NCI-H774 (cell line): ENCODE measurements at regions not wholly inside any gene's neighbourhood (a gene's known extent, or its start where the extent isn't known, plus 50 kb on each side); places are given as distances from the start of the nearest gene placed in this dataset.

Source experiments
- DNase-seq: peaks from one replicate; lab custom pipeline; 2025; lab: John Stamatoyannopoulos, UW

DNA sequence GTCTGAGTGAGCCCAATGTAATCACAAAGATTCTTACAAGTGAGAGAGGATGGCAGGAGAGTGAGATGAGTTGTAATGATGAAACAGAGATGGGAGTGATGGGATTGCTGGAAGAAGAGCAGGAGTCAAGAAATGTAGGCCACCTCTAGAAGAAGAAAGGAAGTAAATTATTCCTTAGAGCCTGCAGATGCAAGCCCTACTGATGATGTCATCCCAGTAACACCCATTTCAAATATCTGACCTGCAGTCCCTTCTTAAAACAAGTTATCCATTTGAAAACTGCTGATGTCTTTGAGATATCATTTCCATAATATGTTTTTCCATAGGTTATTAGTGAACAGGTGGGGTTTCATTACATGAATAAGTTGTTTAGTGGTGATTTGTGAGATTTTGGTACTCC is 888.0 kb upstream of the SLC39A10 start:
- no peak for DNase-seq

DNA sequence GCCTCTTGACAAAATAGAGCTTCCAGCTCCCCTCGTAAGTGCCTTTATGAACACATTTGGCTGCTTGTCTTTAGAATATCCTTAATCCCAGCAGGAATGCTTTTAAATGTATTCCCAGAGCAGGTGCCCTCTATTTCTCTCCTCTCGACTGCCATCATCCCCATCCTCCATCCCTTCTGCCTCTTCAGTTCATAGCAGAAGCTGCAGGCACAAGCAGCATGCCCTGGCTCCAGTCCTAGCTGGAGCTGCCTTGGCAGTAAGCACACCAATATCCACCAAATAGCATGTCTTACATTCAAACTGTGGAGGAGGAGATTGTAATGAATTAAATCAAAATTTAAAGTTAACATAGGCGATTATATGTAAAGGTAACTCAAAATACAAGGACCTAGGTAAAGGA is 891.3 kb upstream of the SLC39A10 start:
- no peak for DNase-seq

DNA sequence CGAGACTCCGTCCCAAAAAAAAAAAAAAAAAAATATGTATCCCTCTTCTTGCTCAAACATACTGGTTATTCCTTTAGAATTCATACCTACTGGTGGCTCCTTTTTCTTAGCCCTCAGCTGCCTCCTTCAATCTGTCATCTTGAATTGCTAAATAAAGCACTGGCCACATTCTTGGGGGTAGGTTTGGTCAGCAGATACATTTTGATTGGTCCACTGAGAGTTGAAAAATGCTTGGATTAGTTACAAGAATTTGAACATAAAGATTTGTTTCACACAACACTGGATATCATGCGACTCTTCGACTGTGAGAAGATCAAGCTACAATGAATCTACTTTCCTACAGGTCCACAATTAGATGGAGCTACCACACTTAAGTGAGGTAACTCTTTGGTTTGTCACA is 906.1 kb upstream of the SLC39A10 start:
- DNase-seq, result no peak

DNA sequence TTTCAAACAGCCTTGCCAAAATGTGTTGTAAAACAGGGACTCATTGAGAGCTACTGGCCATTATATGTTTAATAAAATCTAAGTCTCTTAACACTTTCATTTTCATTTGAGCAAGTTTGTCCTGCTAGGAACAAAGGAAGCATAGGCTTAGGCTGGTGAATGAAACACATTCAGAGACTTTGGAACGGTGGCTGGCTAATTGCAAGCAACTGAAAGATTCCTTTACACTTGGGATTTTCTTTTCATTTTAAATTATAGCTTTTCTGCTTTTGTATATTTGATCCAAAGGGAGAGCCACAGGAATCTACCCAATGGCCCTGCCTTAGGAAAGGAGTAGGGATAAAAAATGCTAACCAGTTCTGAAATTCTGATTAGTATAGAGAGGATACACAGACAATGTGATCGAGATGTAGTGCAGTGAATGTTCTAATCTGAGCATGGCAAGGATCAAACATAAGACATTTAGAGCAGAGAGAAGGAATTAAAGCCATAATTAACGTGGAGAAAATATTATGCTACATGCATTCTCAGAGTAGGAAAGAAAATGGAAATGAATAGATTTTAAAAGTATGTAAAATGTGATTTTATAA is 911.4 kb upstream of the SLC39A10 start:
- no peak for DNase-seq

DNA sequence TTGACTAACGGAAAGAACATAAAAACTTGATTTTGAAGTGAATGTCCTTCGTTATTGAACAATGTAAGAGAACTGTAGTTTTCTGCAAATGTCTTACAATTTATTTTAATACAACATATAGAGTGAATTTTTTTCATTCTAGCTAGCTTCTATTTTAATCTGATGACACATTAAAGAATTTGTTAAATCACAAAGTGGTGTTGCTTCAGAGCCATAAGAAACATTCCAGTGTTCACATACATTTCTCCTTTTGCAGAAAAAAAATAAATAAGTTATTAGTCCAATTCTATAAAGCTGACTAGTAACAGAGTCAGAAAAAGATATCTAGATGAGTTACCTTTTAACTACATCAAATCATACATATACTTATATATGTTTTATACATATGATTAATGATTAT is 914.3 kb upstream of the SLC39A10 start:
- no peak for DNase-seq

DNA sequence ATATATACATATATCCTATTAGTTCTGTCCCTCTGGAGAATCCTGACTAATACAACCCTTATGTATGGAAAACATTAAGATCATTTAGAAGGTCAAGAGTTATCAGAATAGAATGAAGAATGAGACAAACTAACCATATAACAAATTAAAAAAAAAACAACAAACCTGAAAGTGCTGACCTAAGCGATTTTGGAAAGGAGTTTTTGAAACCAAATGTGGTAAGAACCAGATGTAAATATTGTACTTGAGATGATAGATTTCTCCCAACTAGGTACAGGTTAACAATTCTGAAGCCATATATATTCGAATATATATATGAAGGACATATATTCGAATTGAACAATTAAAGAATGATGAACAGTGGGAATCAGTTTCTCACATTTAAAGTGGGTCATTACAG is 917.8 kb upstream of the SLC39A10 start:
- DNase-seq, result no peak

DNA sequence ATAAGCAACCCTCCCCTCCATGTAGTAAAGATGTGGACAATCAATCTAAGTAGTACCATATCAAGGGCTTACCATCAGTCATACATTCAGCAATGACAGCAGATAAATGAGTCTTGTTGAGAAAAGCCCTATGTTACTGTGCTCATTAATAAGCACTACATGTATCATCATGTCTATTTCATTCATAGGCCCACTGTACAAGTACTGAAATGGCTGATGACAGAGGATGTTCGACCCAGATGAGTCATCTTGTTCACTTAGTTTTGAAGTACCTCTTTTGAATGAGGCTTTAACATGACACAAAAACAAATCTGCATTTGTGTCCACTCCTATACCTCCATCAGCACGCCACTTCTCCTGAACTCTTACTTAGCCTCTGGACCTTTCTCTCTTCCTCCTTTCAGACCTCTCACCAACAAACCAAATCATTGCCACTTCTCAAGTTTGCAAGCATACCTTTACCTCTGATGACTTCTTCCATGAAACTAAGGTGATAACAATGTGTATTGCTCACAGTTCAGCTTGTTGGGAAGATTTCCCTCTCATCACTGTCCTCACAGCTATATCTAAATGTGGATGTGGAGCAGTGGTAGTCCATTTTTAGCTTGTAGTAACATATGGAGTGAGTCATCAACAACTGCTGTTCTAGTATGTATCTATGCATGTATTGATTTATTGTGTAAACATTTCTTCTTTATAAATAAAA is 921.0 kb upstream of the SLC39A10 start:
- DNase-seq, result no peak

DNA sequence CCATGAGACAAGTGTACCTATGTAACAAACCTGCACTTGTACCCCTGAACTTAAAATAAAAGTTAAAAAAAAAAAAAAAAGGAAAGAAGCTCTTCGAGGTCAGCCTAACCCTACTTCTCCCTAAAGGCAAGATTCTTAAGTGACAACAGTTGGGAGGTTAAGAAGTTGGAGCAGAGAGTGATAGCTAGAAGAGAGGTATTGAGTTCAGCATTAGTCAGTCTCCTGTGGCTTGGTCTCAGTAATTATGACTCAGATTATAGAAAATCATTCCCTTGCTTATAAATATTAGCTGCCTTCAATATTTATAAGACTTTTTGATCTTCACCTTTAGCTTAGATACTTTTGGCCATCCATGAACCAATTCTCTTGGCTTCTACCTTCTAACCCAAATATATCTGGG is 926.8 kb upstream of the SLC39A10 start:
- DNase-seq, result no peak

DNA sequence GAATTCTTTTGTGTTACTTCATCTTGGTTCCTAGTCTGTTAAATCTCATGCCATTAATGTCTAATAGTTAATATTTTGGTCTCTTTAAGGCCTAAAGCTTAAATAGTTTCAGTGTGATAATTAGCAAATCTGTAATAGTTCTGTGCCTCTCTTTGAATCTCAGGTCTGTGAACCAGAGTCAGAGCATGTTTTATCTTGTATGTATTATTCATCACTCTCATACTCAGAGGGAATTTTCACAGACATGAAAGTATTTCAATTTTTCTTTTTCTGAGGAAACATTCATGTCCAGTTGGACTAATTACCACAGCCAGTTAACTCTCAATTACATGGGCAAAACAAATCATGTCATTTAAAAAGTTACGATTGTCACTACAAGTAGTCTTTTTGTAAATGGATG is 931.9 kb upstream of the SLC39A10 start:
- DNase-seq, result no peak

DNA sequence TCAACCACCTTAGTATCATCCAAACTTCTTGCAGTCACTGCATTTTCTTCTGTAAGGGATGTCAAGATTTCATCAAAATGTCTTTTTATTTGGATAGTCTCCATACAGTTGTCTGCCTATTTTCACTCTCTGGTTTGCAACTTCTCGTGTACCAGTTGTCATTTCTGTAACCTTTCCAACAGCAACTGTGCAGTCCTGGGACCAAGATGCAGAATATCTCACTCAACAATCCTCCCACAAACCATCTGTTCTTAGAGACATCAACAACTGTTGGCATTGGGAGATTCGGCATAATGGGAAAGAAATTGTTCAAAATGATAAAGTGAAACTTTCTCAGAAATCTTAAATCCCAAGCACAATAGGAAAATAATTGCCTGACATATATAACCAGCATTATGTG is 933.6 kb upstream of the SLC39A10 start:
- DNase-seq, result no peak

DNA sequence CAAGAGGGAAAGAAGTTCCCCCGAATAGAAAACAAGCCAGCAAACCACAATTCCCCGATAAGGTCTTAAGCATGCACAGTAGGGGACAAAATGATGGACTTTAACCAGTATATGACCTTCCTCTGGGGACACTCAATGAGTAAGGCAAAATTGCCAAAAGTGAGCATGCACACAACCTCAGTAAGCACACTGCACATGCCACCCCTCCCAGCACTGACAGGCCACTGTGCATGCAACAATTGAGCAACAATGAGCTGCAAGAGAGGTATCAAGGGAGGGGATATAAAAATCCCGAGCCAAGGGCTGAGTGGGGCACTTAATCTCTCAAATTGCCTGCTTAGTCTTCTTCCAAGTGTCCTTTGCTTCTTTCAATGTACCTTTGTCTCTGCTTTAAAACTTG is 935.8 kb upstream of the SLC39A10 start:
- DNase-seq, result no peak

DNA sequence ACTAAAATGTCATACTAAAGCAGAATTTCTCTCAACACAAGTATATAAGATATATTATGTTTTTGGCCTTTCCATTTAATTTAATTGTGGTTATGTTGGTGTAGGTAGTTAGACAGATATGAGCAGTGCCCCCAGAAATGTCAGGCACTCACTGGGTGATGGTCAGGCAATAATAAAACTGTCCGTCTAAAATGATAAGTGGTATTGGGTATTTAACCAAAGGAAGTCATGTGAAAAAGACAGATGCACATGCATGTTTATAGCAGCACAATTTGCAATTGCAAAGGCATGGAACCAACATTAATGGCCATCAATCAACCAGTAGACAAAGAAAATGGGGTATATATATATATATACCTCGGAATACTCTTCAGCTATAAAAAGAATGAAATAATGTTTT is 936.6 kb upstream of the SLC39A10 start:
- DNase-seq, result no peak

DNA sequence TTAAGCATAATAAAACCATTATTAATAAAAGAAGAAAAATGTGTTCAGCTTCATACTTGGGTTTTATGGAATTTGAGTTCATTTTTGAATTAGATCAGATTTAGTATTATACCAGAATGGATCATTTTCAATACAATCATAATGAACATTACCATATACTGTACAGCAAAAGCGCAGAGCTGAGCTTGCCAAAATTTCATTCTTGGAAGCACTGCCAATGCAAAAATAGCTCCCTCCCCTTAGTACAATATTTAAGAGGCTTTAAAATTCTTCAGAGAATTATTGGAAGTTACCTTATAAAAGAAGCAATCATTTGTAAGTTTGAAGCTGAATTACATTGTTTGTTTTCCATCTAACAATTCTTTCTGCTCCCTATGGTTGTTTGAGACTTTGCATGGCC is 938.1 kb upstream of the SLC39A10 start:
- DNase-seq, result no peak

DNA sequence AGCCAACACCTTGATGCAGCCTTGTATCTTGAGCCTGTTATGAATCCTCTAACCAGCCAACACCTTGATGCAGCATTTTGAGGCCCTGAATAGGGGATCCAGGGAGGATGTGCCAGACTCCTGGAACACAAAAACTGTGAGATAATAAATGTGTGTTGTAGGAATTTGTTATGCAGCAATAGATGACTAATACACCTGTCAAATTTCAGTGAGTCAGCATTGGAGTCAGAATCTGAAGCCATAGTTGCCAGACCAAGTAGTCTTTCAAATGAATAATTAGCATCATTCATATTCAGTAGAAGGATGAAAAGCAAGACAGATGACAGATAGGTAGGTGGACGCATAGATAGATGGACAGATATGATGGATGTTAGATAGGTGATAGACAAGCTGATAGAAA is 942.5 kb upstream of the SLC39A10 start:
- DNase-seq, result no peak

DNA sequence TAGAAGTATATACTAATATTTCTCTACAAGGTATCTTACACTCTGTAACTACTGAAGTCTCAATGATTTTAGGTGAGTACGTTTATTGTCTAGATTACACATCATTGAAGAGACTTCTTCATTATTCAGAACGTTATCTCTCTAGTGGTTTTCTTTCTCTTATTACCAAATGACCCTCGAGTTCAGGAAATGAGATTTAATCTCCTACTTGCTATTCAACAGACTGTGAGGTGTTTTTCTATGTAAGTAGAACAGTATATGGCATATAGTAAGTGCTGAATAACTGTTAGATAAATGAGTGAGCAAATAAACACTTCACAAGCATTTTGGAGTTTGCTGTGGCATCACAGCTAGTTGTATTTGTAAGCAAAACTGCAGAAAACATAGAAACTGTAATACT is 947.2 kb upstream of the SLC39A10 start:
- no peak for DNase-seq

DNA sequence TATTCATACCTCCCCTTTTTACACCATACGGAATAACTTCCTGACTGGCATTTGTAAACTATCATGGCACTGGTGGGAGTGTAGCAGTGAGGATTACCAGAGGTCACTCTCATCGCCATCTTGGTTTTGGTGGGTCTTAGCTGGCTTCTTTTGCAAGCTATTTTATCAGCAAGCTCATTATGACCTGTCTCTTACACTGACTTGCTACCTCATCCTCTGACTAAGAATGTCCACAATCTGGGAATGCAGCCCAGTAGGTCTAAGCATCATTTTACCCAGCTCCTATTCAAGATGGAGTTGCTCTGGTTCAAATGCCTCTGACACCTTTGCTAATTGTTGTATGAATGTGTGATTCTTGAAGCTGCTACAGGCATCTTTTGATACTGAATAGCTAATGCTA is 950.8 kb upstream of the SLC39A10 start:
- no peak for DNase-seq

DNA sequence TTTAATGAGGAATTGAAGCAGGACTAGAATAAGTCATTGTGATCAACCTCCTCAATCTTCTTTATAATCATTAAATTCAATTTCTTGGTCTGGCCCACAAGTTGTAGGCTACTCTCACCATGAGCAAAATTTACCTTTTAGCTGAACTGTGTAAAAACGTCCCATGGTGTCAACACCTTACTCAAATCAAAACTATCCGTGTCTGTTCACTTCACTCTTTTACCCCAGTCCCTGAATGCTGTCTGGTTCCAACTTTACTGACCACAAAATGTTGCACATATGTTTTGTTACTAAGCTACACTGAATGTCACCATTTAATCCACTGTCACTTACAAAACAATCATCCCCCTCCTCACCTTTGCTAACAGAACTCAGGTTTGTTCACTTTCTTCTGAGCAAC is 951.6 kb upstream of the SLC39A10 start:
- no peak for DNase-seq

DNA sequence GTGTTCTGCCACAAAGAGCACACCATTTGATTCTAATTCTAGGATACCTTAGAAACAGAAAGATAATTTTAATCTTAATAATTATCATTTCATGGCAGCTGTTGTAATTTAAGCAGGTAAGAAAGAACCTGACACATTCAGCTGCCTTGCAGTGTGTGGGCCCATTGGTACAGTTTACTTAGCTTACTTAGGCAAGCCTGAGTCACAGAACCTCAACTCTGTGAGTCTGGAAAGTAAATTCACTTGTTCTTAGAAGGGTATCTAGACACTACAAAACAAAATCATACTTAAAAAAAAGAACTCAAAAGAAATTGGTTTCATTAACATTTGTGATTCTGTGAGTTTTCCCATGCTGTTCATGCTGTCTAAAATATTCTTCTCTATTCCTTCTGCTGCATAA is 956.3 kb upstream of the SLC39A10 start:
- DNase-seq, result no peak

DNA sequence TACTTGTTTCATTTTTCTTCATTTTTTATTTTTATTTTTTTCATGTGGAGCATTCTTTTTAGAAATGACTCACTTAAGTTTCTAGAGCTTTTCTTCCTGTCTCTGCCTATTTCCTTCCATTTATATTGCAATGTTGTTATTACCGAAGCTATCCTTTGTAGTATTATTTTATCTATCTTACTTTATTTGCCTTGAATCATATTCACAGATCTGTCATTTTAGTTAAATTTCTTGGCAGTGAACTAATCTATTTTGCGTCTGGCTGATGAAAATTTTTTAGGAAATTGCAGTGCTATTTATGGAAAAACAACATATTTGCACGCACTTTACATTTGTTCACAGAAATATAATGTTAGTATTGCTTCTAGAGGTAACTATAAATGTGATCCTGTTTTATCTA is 956.9 kb upstream of the SLC39A10 start:
- no peak for DNase-seq

DNA sequence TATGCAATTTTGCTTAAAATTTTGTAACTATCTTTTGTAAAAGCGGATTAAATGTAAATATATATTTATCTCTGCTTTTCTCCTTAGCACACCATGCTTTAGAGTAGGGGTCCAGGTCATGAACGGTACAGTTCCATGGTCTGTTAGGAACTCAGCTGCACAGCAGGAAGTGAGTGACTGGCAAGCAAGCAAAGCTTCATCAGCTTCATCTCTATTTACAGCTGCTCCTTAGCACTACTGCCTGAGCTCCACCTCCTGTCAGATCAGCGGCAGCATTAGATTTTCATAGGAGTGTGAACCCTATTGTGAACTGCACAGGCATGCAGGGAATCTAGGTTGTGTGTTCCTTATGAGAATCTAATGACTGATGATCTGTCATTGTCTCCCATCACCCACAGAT is 959.0 kb upstream of the SLC39A10 start:
- no peak for DNase-seq

DNA sequence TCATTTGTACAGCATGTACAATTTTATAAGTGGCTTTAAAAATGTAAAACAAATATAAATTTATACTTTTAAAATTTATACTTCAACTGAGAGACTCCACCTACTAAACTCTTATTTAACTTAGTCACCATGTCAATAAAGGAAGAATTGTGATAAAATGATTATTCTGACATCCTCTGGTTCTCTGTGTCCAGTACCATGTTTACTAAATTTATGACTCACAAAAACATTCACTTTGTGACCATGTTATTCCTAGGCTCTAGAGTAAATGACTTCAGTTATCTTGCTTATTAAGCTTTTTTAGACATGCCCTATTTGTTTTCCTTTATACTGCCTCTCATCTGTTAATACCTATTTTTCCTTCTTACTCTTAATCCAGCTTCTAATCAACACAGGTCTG is 959.6 kb upstream of the SLC39A10 start:
- no peak for DNase-seq

DNA sequence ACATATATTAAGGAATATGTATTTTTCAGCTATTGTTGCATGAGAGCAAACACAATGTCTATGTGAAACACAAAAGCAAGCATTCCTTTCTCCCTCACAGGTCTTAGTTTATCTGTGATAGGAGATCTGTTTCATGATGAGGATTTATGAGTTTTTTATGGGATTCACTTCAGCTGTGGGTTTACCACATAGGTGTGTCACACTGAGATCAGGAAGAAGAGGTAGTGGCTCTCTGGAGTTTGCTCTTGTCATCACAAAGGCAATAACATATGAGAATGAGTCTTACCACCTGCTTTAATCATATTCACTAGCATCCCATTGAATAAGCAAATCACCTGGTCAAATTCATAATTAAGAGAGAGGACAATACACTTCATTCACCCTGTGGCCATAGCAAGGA is 960.3 kb upstream of the SLC39A10 start:
- DNase-seq, result no peak

DNA sequence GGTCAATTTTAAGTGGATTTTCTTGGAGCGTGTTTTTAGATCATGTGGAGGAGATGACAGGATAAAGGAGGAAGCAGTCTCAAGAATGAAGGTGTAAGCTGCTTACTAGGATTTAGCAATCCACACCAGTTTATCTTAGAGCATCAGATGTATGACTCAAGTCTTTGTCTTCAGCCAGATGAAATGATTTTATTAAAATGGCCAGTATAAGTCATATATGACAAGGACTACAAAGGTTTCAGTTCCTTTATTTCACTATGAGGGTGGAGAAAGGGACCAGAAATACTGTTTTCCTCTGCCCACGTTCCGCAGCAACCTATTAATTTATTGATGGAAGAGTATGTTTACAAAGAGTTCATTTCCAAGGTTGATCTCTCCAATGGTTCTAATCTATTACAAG is 970.5 kb upstream of the SLC39A10 start:
- no peak for DNase-seq

DNA sequence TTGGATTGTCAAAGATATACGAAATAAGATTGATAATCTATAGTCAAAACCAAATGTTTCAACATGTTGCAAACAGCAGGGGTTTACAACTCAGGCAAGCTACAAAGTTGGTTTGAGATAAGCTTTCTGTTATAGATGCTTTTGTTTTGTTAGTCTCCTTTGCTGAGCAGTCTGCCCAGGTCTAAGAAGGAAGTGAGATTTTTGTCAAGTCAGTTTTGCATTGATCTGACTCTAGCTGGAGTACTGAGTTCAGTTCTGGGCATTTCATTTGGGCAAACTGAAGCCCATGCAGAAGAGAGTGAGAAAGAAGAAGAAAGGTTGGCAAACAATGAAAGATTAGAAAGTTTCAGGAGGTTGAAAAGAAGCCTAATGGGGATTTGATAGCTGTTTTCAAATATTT is 983.0 kb upstream of the SLC39A10 start:
- no peak for DNase-seq
